ENCODE measurements at regions not wholly inside any gene's neighbourhood (a gene's known extent, or its start where the extent isn't known, plus 50 kb on each side); places are given as distances from the start of the nearest gene placed in this dataset.

GRCh38 chr7:28267012-28267411 lies 86.4 kb upstream of the JAZF1 start:
- no peak for ATAC-seq
- no peak for DNase-seq (ENCODE audit: low read depth in 1 of 2, low spot score in 1 of 2)
- Histone ChIP-seq H3K27ac (no peak overlapping the region), H3K4me1 (no peaks in the 10 kb centered on the region), H3K4me2 (no peak overlapping the region), H3K4me3 (no peak overlapping the region), H3K9me3 (no peaks in the 10 kb centered on the region)
- ChIA-PET CTCF (interaction anchor here (0.8 kb wide), 1 partner anchor 15 kb away, joined by 3 read pairs; no protein-coding TSS in a partner anchor), POLR2A (no interaction called here)
- TF ChIP-seq POLR2AphosphoS2 (conservative IDR thresholded peaks at IDR 0.05; ENCODE audit: low read length) (no peak), POLR2A (IDR thresholded peaks at IDR 0.05; ENCODE audit: low read length) (no peak), SREBF2 (IDR thresholded peaks at IDR 0.05) (no peak), KDM5A (IDR thresholded peaks at IDR 0.05) (no peak), NR3C1 (IDR thresholded peaks at IDR 0.05) (no peak), RNF2 (IDR thresholded peaks at IDR 0.05; ENCODE audit: borderline replicate concordance, low read depth) (no peak), HMGXB4 (CRISPR knock-in tag; IDR thresholded peaks at IDR 0.05; ENCODE audit: borderline replicate concordance) (no peak), CEBPB (IDR thresholded peaks at IDR 0.05) (no peak), ATOH8 (CRISPR knock-in tag; IDR thresholded peaks at IDR 0.05; ENCODE audit: low read depth) (no peak), BCL3 (IDR thresholded peaks at IDR 0.05) (no peak), RCOR1 (IDR thresholded peaks at IDR 0.05; ENCODE audit: low read depth, low read length) (no peak), HES2 (IDR thresholded peaks at IDR 0.05) (no peak), ZSCAN20 (CRISPR knock-in tag; IDR thresholded peaks at IDR 0.05) (no peak), HOXA7 (CRISPR knock-in tag; IDR thresholded peaks at IDR 0.05) (no peak), MAX (IDR thresholded peaks at IDR 0.05) (no peak), HOXB13 (CRISPR knock-in tag; IDR thresholded peaks at IDR 0.05; ENCODE audit: low read depth) (no peak), ZC3H11A (IDR thresholded peaks at IDR 0.05) (no peak)
- no peak for FAIRE-seq

- ChIA-PET CTCF (interaction anchor here (0.9 kb wide), 1 partner anchor 10 kb away, joined by 5 read pairs; no protein-coding TSS in a partner anchor), POLR2A (no interaction called here)
- no peak for ATAC-seq
- no peak for TF ChIP-seq ESRRA (IDR thresholded peaks at IDR 0.05; ENCODE audit: borderline replicate concordance, low read length)
- no peak for TF ChIP-seq CEBPB (IDR thresholded peaks at IDR 0.05)
- TF ChIP-seq RFX5 (IDR thresholded peaks at IDR 0.05) = no peak
- no peak for TF ChIP-seq CTCF (IDR thresholded peaks at IDR 0.05)
- no peak for TF ChIP-seq TP53 (CRISPR knock-in tag; IDR thresholded peaks at IDR 0.05)
- TF ChIP-seq POLR2AphosphoS2 (conservative IDR thresholded peaks at IDR 0.05; ENCODE audit: low read length) = no peak
- no peak for TF ChIP-seq MAZ (IDR thresholded peaks at IDR 0.05; ENCODE audit: borderline replicate concordance, low read depth, low read length)
- no peak for TF ChIP-seq CHD4 (IDR thresholded peaks at IDR 0.05; ENCODE audit: borderline replicate concordance)
- H3K9me3 ChIP-seq = 0 out of 3 replicates have a peak, but pooled peaks cover 2% of the 10 kb centered on the region
- 6% methylated on average over 1 of the region's 1 CpG for whole genome bisulfite sequencing (ENCODE audit: missing lambda C conversion rate)
- no peak overlapping the region for H3K4me3 ChIP-seq
- no peak for DNase-seq (ENCODE audit: low read depth in 1 of 2, low spot score in 1 of 2)
- no peaks in the 10 kb centered on the region for H3K4me1 ChIP-seq
- H3K4me2 ChIP-seq = no peak overlapping the region
- H3K27ac ChIP-seq = no peak overlapping the region
- FAIRE-seq = no peak
Measured at GRCh38 chr7:28269700-28270361, 89.2 kb upstream of the JAZF1 start.

All from A549 (cell line).